H1 (cell line): ENCODE measurements at regions not wholly inside any gene's neighbourhood (a gene's known extent, or its start where the extent isn't known, plus 50 kb on each side); places are given as distances from the start of the nearest gene placed in this dataset.

ENCODE experiments used
- CTCF ChIA-PET: fragments of 300-600 bp; sonication (Branson Sonifier 250); formaldehyde crosslinking; loops from one replicate; lab custom pipeline; 2021; ENCODE audit not compliant: partially characterized antibody; lab: Charles Lee
- POLR2A ChIA-PET: fragments of 300-600 bp; sonication (Branson Sonifier 250); formaldehyde crosslinking; loops from one replicate; lab custom pipeline; 2021; ENCODE audit warnings: inconsistent platforms; ENCODE audit not compliant: partially characterized antibody; lab: Charles Lee
- DNase-seq, 2 experiments: peaks; one replicate each; pipeline versions ENCODE4 v3.0.0 to v3.0.0-alpha.2; 2010 to 2022; ENCODE audit warnings: low spot score in 2 of 2, low read depth in 1 of 2, mixed read lengths in 1 of 2
- FAIRE-seq: peaks from 2 replicates; lab custom pipeline; 2011; peaks lifted over from hg19 to GRCh38; lab: Jason Lieb, UNC
- H2AFZ ChIP-seq: 2 replicates; pipeline ENCODE4 v1.8.1; 2012; ENCODE audit warnings: low read length, inconsistent platforms
- H2AK5ac ChIP-seq: 2 replicates; pipeline ENCODE4 v1.6.1; 2013; ENCODE audit warnings: low read depth, low read length
- H2BK120ac ChIP-seq: replicated peaks from 2 replicates; pipeline ENCODE3; 2013; ENCODE audit warnings: low read depth, low read length, inconsistent platforms
- H2BK12ac ChIP-seq: 2 replicates; pipeline ENCODE4 v1.6.1; 2013; ENCODE audit warnings: low read depth, low read length
- H2BK15ac ChIP-seq: 2 replicates; pipeline ENCODE4 v1.6.1; 2013; ENCODE audit warnings: low read length
- H2BK20ac ChIP-seq: 2 replicates; pipeline ENCODE4 v1.6.1; 2013; ENCODE audit warnings: low read length
- H2BK5ac ChIP-seq: 2 replicates; pipeline ENCODE4 v1.6.1; 2013; ENCODE audit warnings: low read depth, low read length
- H3K14ac ChIP-seq: 2 replicates; pipeline ENCODE4 v1.6.1; 2013; ENCODE audit warnings: inconsistent platforms; ENCODE audit not compliant: insufficient read length
- H3K18ac ChIP-seq: 2 replicates; pipeline ENCODE4 v1.6.1; 2013; ENCODE audit warnings: low read length; ENCODE audit errors: extremely low read depth
- H3K23ac ChIP-seq: 2 replicates; pipeline ENCODE4 v1.6.1; 2013; ENCODE audit warnings: inconsistent platforms; ENCODE audit not compliant: insufficient read length
- H3K23me2 ChIP-seq: 2 replicates; pipeline ENCODE4 v1.6.1; 2013; ENCODE audit warnings: low read depth, low read length
- H3K27ac ChIP-seq: 2 replicates; pipeline ENCODE4 v1.6.1; 2011; ENCODE audit warnings: low read depth, low read length, inconsistent platforms
- H3K27me3 ChIP-seq, 4 experiments: replicated peaks in 1 of 4; 1 replicate in 1 of 4; 2 replicates in 3 of 4; pipeline versions ENCODE4 v1.6.1 to v1.8.1; 2011 to 2013; ENCODE audit warnings: low read length in 3 of 4, mild to moderate bottlenecking in 3 of 4, inconsistent platforms in 2 of 4, mixed read lengths in 2 of 4, moderate library complexity in 1 of 4; ENCODE audit not compliant: control insufficient read depth in 3 of 4, insufficient read depth in 3 of 4; ENCODE audit errors: extremely low read depth in 1 of 4
- H3K36me3 ChIP-seq, 4 experiments: 2 replicates each; pipeline versions ENCODE4 v1.6.1 to v1.8.1; 2011 to 2013; ENCODE audit warnings: mild to moderate bottlenecking in 4 of 4, low read length in 3 of 4, moderate library complexity in 2 of 4, control low read depth in 1 of 4, inconsistent platforms in 1 of 4; ENCODE audit not compliant: insufficient read depth in 4 of 4, control insufficient read depth in 2 of 4
- H3K4ac ChIP-seq: replicated peaks from 2 replicates; pipeline ENCODE3; 2013; ENCODE audit warnings: low read length, low read depth, mixed read lengths, inconsistent platforms; ENCODE audit not compliant: insufficient read length
- H3K4me1 ChIP-seq, 4 experiments: replicated peaks in 1 of 4; 1 replicate in 1 of 4; 2 replicates in 3 of 4; pipeline versions ENCODE4 v1.6.1 to v1.8.1; 2011 to 2013; ENCODE audit warnings: low read length in 3 of 4, inconsistent platforms in 2 of 4, mixed read lengths in 1 of 4; ENCODE audit not compliant: insufficient read depth in 4 of 4, control insufficient read depth in 3 of 4
- H3K4me2 ChIP-seq, 2 experiments: 2 replicates each; pipeline versions ENCODE4 v1.6.1 to v1.8.1; 2011 to 2013; ENCODE audit warnings: low read depth in 2 of 2, low read length in 2 of 2, control low read depth in 1 of 2, inconsistent platforms in 1 of 2, mild to moderate bottlenecking in 1 of 2; ENCODE audit not compliant: insufficient read depth in 1 of 2
- H3K4me3 ChIP-seq, 4 experiments: fragments of 200-600, 300-600 bp in 1 of 4; sonication (generic), shearing (Covaris generic), sonication (Bioruptor Twin) in 1 of 4; 2 replicates each; pipeline versions ENCODE4 v1.5.1 to v1.8.1; 2011 to 2016; ENCODE audit warnings: low read length in 4 of 4, low read depth in 3 of 4, control low read depth in 2 of 4, inconsistent platforms in 2 of 4, mild to moderate bottlenecking in 2 of 4, mixed read lengths in 1 of 4, moderate library complexity in 1 of 4; ENCODE audit not compliant: insufficient read depth in 2 of 4; ENCODE audit errors: extremely low read depth in 1 of 4
- H3K56ac ChIP-seq: replicated peaks from 2 replicates; pipeline ENCODE3; 2013; ENCODE audit warnings: low read depth, mild to moderate bottlenecking, mixed read lengths, low read length, inconsistent platforms; ENCODE audit not compliant: insufficient read length
- H3K79me1 ChIP-seq: 2 replicates; pipeline ENCODE4 v1.6.1; 2013; ENCODE audit warnings: low read depth, low read length, control low read depth
- H3K79me2 ChIP-seq, 2 experiments: 2 replicates each; pipeline versions ENCODE4 v1.6.1 to v1.8.1; 2012 to 2013; ENCODE audit warnings: low read length in 2 of 2, mild to moderate bottlenecking in 2 of 2, inconsistent platforms in 1 of 2; ENCODE audit not compliant: insufficient read depth in 2 of 2, control insufficient read depth in 1 of 2
- H3K9ac ChIP-seq, 4 experiments: replicated peaks in 1 of 4; 1 replicate in 1 of 4; 2 replicates in 3 of 4; pipeline versions ENCODE4 v1.6.1 to v1.8.1; 2011 to 2013; ENCODE audit warnings: low read depth in 3 of 4, low read length in 3 of 4, control low read depth in 2 of 4, mild to moderate bottlenecking in 2 of 4, moderate library complexity in 2 of 4, inconsistent platforms in 1 of 4; ENCODE audit errors: extremely low read depth in 1 of 4
- H3K9me3 ChIP-seq, 2 experiments: 2 replicates each; pipeline versions ENCODE4 v1.6.1 to v1.8.1; 2012 to 2013; ENCODE audit warnings: mild to moderate bottlenecking in 2 of 2, moderate library complexity in 2 of 2, control low read depth in 1 of 2, inconsistent platforms in 1 of 2, low read depth in 1 of 2, low read length in 1 of 2, mixed read lengths in 1 of 2; ENCODE audit not compliant: insufficient read depth in 2 of 2
- H4K20me1 ChIP-seq, 2 experiments: replicated peaks in 1 of 2; 2 replicates each; pipeline versions ENCODE3 to v1.8.1; 2011 to 2013; ENCODE audit warnings: inconsistent platforms in 2 of 2, low read length in 2 of 2, mild to moderate bottlenecking in 1 of 2; ENCODE audit not compliant: insufficient read depth in 2 of 2, control insufficient read depth in 1 of 2
- H4K5ac ChIP-seq: 2 replicates; pipeline ENCODE4 v1.6.1; 2013; ENCODE audit warnings: low read length, low read depth, mixed read lengths, inconsistent platforms; ENCODE audit not compliant: insufficient read length
- H4K8ac ChIP-seq: 2 replicates; pipeline ENCODE4 v1.8.0; 2013; ENCODE audit warnings: mild to moderate bottlenecking, moderate library complexity, low read length, inconsistent platforms; ENCODE audit not compliant: insufficient read depth; ENCODE audit errors: extremely low read depth
- H4K91ac ChIP-seq: replicated peaks from 2 replicates; pipeline ENCODE3; 2013; ENCODE audit warnings: low read length, mixed read lengths, inconsistent platforms; ENCODE audit not compliant: insufficient read length
- BRCA1 ChIP-seq: IDR thresholded peaks from 2 replicates; pipeline ENCODE4 v1.6.1; 2012; ENCODE audit warnings: low read depth, low read length, improper control_type of control experiment
- CEBPB ChIP-seq: IDR thresholded peaks from 2 replicates; pipeline ENCODE4 v1.6.1; 2012; ENCODE audit warnings: low read depth, low read length
- CHD2 ChIP-seq: IDR thresholded peaks from 2 replicates; pipeline ENCODE4 v1.6.1; 2012; ENCODE audit warnings: low read length, improper control_type of control experiment
- EP300 ChIP-seq, 2 experiments: IDR thresholded peaks; 1 replicate in 1 of 2; 2 replicates in 1 of 2; pipeline ENCODE4 v1.6.1; 2011 to 2012; ENCODE audit warnings: low read depth in 2 of 2, low read length in 2 of 2, mild to moderate bottlenecking in 2 of 2, borderline replicate concordance in 1 of 2, inconsistent platforms in 1 of 2, moderate library complexity in 1 of 2
- KDM1A ChIP-seq: fragments of 200-600, 300-600 bp; sonication (generic); IDR thresholded peaks from 2 replicates; pipeline ENCODE4 v1.7.1; 2016; ENCODE audit warnings: mild to moderate bottlenecking, low read length, borderline replicate concordance
- NRF1 ChIP-seq: IDR thresholded peaks from 2 replicates; pipeline ENCODE4 v1.6.1; 2011; ENCODE audit warnings: mild to moderate bottlenecking, low read depth, low read length, improper control_type of control experiment
- POLR2A ChIP-seq, 2 experiments: IDR thresholded peaks; 1 replicate in 1 of 2; 2 replicates in 1 of 2; pipeline ENCODE4 v1.6.1; 2011; ENCODE audit warnings: low read depth in 2 of 2, low read length in 2 of 2, mild to moderate bottlenecking in 2 of 2; ENCODE audit errors: control extremely low read depth in 1 of 2
- RNF2 ChIP-seq: fragments of 200-900, 300-1000 bp; sonication (generic); IDR thresholded peaks from 2 replicates; pipeline ENCODE4 v1.7.1; 2016; ENCODE audit warnings: borderline replicate concordance, low read depth, mild to moderate bottlenecking, antibody characterized with exemption, low read length; ENCODE audit not compliant: poor library complexity, severe bottlenecking; ENCODE audit errors: missing control alignments
- SP1 ChIP-seq: IDR thresholded peaks from 2 replicates; pipeline ENCODE4 v1.6.1; 2011; ENCODE audit warnings: low read depth, low read length
- SP2 ChIP-seq: IDR thresholded peaks from 2 replicates; pipeline ENCODE4 v1.6.1; 2012; ENCODE audit warnings: mild to moderate bottlenecking, low read length, inconsistent platforms
- SUZ12 ChIP-seq: fragments of 200-600 bp; sonication (generic); IDR thresholded peaks from 2 replicates; pipeline ENCODE4 v1.6.1; 2012; ENCODE audit warnings: mild to moderate bottlenecking, inconsistent platforms, low read length, moderate library complexity, mixed read lengths
- TAF7 ChIP-seq: optimal IDR thresholded peaks from 2 replicates; pipeline ENCODE3; 2011; ENCODE audit warnings: low read depth, mild to moderate bottlenecking, inconsistent platforms, low read length, moderate library complexity, borderline replicate concordance
- YY1 ChIP-seq: IDR thresholded peaks from 2 replicates; pipeline ENCODE4 v1.6.1; 2011; ENCODE audit warnings: low read depth, mild to moderate bottlenecking, low read length
- WGBS, 2 experiments: shearing (Covaris generic) in 1 of 2; methylation state at CpG; one replicate each; pipeline versions ENCODE4 v1.1.6 to v1.1.7; 2013 to 2015; ENCODE audit warnings: low lambda C conversion rate in 2 of 2, mixed read lengths in 2 of 2, inconsistent platforms in 1 of 2, low coverage in 1 of 2, missing lambda C conversion rate in 1 of 2; ENCODE audit not compliant: insufficient replicate concordance in 2 of 2, insufficient coverage in 1 of 2, insufficient read length in 1 of 2; ENCODE audit errors: extremely low coverage in 1 of 2, missing lambda C conversion rate in 1 of 2; 5-methylcytosine and 5-hydroxymethylcytosine counted together

- FAIRE-seq: no peak
- no peak overlapping the region for H2BK5ac ChIP-seq
- 84% methylated on average over 3 of the region's 3 CpGs; no CpG with 5 or more reads in 1 of the 2 experiments for whole genome bisulfite sequencing, 2 experiments
- H3K4me3 ChIP-seq: no peak overlapping the region
- H3K27me3 ChIP-seq: no peaks in the 10 kb centered on the region
- no peak overlapping the region for H2BK20ac ChIP-seq
- H3K27ac ChIP-seq: no peak overlapping the region
- H3K23ac ChIP-seq: no peak overlapping the region
- no peak overlapping the region for H3K4me2 ChIP-seq
- no peak overlapping the region for H3K14ac ChIP-seq
- no peak overlapping the region for H3K4ac ChIP-seq
- POLR2A ChIA-PET: no interaction called here
- H2BK120ac ChIP-seq: no peak overlapping the region
- H3K9ac ChIP-seq: no peak overlapping the region
- H4K8ac ChIP-seq: no peak overlapping the region
- no peak for DNase-seq
- TF ChIP-seq CHD2 (no peak), SP1 (no peak), NRF1 (no peak), POLR2A (IDR thresholded peaks at IDR 0.05; ENCODE audit: control extremely low read depth in 1 of 2, low read depth in 2 of 2, low read length in 2 of 2) (no peak), BRCA1 (no peak), EP300 (IDR thresholded peaks at IDR 0.05; ENCODE audit: borderline replicate concordance in 1 of 2, low read depth in 2 of 2, low read length in 2 of 2) (no peak), SP2 (no peak), KDM1A (no peak), RNF2 (no peak), SUZ12 (no peak), CEBPB (no peak), TAF7 (no peak), YY1 (no peak)
- no peaks in the 10 kb centered on the region for H3K79me2 ChIP-seq
- no peak overlapping the region for H2AK5ac ChIP-seq
- H3K23me2 ChIP-seq: no peaks in the 10 kb centered on the region; the same call in 1 of the 2 replicates
- no peak overlapping the region for H3K18ac ChIP-seq
- H2AFZ ChIP-seq: no peak overlapping the region
- H3K4me1 ChIP-seq: 0 out of 7 replicates have a peak, but pooled peaks cover 0 to 2% (median 0%) of the 10 kb centered on the region in 4 experiments
- no peaks in the 10 kb centered on the region for H3K36me3 ChIP-seq
- no peak overlapping the region for H2BK12ac ChIP-seq
- no peaks in the 10 kb centered on the region for H3K79me1 ChIP-seq
- H3K9me3 ChIP-seq: no peaks in the 10 kb centered on the region
- no peak overlapping the region for H4K91ac ChIP-seq
- H4K5ac ChIP-seq: no peak overlapping the region
- no peaks in the 10 kb centered on the region for H4K20me1 ChIP-seq
- no peak overlapping the region for H3K56ac ChIP-seq
- CTCF ChIA-PET: interaction anchor here (3.3 kb wide), 1 partner anchor 10 kb away, joined by 17 read pairs; no protein-coding TSS in a partner anchor
- no peak overlapping the region for H2BK15ac ChIP-seq
These were observed 123.5 kb upstream of the PKN2 start for GRCh38 chr1:88560621-88561020.
